NCI-H1048 (cell line): ENCODE measurements at regions not wholly inside any gene's neighbourhood (a gene's known extent, or its start where the extent isn't known, plus 50 kb on each side); places are given as distances from the start of the nearest gene placed in this dataset.

ENCODE experiments used
- DNase-seq: peaks from one replicate; lab custom pipeline; 2025; lab: John Stamatoyannopoulos, UW

GRCh38 chr9:11928871-11929321 lies 764.3 kb upstream of the TYRP1 start:
- no peak for DNase-seq

- no peak for DNase-seq
Observed at GRCh38 chr9:11931109-11931508, 762.1 kb upstream of the TYRP1 start.

DNA sequence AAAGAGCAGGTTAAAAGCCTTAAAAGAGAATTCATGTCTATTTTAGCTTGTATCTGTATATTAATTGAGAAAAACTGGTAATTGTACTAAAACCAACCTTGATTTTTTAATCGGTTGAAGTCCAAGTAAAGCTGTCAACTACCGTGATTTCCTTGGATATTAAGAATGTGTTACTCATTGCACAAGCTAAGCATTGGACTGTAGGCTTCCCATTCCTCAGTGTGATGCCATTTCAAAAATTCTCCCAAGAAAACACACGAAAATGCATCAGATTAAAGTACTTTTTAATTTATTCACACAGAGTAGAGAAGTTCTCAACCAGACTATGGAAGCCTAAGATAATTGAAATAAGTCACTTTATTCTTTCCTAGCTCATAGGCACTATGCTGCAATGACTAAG lies 761.4 kb upstream of the TYRP1 start:
- DNase-seq = no peak

DNA sequence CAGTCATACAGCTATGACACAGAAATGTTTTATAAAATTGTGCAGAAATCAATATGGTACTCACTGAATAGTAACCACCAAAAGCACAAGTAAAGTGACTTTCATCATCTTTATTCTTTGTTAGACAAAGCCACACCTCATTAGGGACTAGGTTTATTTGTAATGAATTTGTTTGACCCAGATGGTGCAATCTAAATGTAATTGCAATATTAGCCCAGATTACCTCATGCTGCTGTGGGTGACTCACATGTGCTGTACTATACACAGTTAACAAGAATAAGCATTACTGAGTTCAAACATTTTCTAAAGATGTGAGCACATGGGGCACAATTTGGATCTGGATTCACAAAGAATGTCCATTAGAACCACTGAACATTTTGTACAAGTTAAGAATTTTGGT lies 759.3 kb upstream of the TYRP1 start:
- DNase-seq = no peak

DNA sequence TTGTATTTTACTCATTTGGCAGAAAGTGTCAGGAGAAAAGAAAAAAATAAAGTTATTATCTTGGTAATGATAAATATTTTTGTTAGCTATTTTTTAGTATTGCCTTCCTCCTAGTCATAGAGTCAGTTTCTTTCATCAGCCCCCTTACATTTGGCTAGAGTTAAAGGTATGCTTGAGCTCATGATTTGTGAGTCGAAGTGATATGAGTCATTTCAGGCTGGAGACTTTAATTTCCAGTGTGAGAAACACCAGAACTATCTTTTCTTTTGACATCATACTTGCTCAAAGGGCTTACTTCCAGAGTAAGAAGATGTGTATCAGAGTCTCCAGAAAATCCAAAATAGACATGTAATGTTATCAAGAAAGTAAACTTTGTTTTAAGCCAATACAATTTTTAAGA lies 746.7 kb upstream of the TYRP1 start:
- no peak for DNase-seq

- no peak for DNase-seq
Observed at GRCh38 chr9:11962327-11962726, 730.9 kb upstream of the TYRP1 start.

- no peak for DNase-seq
Observed at GRCh38 chr9:11966786-11967185, 726.4 kb upstream of the TYRP1 start.

DNA sequence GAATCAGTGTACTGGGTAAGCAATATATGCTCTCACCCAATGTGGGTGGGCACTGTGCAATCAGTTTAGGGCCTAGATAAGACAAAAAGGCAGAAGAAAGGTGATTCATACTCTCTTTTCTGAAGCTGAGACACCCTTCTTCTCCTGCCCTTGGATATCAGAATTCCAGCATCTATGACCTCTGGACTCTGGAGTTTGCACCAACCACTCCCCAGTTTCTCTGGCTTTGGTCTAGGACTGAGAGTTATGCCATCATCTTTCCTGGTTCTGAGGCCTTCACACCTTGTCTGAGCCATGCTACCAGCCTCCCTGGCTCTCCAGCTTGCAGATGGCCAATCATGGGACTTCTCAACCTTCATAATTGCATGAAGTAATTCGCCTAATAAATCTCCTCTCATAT lies 724.6 kb upstream of the TYRP1 start:
- no peak for DNase-seq

- DNase-seq = no peak
Observed at GRCh38 chr9:11973011-11973410, 720.2 kb upstream of the TYRP1 start.

GRCh38 chr9:11973511-11973910 lies 719.7 kb upstream of the TYRP1 start:
- no peak for DNase-seq

DNA sequence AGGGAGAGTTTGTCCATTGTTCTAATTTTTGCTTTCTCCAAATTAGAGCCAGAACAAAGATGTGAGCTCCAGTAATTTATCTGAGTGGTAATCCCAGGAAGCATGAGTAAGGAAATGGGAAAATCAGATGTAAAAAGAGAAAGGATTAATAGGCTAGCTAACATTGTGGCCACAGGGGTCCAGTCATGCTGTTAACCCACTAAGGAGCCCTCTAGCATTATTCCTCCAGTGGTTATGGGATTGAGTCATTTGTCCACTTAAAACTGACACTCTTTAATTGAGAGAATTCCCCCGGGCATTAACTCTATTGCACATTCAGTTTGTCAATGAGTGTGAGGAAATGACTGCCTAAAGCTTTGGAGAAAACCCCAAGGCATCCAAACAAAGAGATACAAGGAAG lies 700.3 kb upstream of the TYRP1 start:
- DNase-seq = no peak

DNA sequence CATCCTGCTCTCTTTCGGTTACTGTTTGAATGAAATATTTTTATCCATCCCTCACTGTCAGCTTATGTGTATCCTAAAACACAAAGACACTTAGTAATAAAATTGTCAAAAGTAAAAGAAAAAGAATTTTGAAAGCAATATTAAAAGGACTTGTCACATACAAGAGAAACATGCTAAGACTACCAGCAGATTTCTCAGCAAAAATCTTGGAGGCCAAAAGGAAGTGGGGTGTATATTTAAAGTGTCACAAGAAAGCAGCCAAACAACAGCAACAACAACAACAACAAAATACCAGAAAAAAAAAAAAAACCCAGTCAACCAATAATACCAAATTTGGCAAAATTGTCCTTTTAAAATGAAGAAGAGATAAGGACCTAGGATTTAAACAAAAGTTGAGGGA lies 678.7 kb upstream of the TYRP1 start:
- no peak for DNase-seq

DNA sequence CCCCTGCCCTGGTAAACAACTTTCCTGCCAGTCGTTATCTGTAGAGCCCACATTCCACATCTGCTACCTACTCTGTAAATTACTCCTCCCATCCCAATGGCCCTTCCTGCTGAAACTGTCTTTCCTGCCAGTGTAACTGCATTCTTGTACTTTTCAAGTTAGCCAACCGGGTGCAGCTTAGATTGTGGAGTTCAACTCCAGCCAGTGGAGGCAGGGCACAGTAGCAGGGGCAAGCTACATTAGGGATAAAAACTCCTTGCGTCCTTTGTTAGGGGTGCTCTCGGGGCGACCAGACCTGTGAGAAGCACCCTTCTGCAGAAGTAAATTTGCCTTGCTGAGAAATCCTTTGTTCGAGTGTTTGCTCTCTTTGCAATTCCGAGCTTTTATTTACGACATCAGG lies 639.0 kb upstream of the TYRP1 start:
- no peak for DNase-seq

- DNase-seq = no peak
Observed at GRCh38 chr9:12056874-12057273, 636.3 kb upstream of the TYRP1 start.

GRCh38 chr9:12060067-12060466 lies 633.1 kb upstream of the TYRP1 start:
- no peak for DNase-seq

GRCh38 chr9:12060811-12061210 lies 632.4 kb upstream of the TYRP1 start:
- DNase-seq = no peak

- DNase-seq = no peak
Observed at GRCh38 chr9:12065050-12065449, 628.1 kb upstream of the TYRP1 start.

GRCh38 chr9:12065686-12066085 lies 627.5 kb upstream of the TYRP1 start:
- no peak for DNase-seq

DNA sequence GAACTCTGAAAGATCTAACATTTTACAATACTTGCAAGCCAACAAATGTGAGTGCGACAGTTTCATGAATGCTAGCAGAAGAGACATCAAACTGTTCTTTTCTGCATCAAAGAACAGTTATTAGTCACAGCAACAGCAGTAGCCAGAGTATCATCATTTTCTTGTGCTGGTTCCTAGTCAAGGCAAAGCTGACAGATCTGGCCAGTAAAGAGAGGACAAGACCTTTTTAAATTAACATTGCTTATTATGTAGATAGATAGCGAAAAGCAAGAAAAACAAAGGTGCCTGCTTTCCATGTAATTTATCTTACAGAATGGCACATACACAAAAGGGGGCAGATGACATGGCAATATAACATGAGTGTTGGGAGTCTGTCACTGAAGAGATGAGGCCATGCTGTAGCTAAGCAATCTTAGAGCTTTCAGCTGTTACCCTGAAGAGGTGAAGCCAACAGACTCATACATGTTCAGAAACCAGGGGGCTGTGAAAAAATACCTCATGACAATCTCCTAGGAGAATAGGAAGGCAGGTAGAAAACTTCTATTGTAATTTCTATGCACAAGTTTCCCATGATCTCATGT lies 626.6 kb upstream of the TYRP1 start:
- DNase-seq = no peak

- DNase-seq = no peak
Observed at GRCh38 chr9:12069366-12069765, 623.8 kb upstream of the TYRP1 start.

- DNase-seq = no peak
Observed at GRCh38 chr9:12085399-12085798, 607.8 kb upstream of the TYRP1 start.

DNA sequence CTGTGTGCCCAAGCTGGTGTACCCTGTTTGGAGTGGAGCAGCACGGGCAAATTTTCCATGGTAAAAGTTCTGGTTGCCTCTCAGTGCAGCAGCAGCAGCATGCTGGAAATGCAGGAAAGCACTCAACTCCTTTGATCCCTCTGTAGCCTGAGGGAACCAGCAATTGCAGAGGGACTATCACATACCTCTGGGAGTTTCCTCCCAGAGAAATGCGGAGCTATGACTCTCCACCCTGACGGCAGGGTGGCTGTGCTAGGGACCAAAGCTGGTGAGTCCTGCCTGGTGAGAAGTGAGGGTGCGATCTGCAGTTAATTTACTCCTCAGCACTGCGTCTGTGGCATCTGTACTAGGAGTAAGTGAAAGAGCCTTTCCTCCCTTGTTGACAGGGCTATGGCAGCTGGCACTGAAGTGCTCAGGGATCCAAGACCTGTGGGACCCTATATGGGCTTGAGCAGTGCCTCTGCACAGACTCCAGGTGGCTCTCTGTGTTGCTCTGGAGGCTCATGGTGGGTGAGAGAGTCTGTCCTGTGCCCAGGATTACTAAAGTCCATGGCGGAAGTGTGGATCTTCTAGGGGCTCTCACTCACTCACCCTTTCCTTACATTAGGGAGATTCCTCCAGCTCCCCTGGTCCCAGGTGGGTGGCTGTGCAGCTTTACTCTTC lies 601.2 kb upstream of the TYRP1 start:
- DNase-seq = no peak

- no peak for DNase-seq
Observed at GRCh38 chr9:12094046-12094445, 599.1 kb upstream of the TYRP1 start.

DNA sequence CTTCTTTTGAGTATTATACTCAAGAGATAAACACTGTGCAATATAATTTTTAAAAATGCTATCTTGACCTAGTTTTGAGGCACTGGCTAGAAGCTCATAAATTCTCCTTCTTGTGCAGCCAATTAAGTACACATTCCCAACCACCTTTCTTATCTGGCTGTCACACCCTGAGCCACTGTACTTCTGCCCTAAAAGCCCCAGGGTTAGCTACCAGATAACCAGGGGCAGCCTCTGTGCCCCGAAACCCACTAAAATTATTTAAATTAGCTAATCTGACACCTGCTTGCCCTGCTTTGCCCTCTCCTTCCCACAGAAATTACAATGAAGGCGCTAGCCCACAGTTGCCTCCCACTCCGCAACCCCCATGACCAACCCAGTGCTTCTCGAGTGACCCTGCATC lies 597.3 kb upstream of the TYRP1 start:
- no peak for DNase-seq
